GM21576 (cell line): ENCODE measurements at regions not wholly inside any gene's neighbourhood (a gene's known extent, or its start where the extent isn't known, plus 50 kb on each side); places are given as distances from the start of the nearest gene placed in this dataset.
"Not testable (repeated sequence)": the region's sequence is repeated elsewhere in the genome, so short reads cannot be mapped to it uniquely, and the experiment has no call there.

ENCODE experiments used
- ATAC-seq: cut with Tn5 transposase; IDR thresholded peaks from one replicate; pipeline ENCODE4 v1.9.1; 2021; ENCODE audit warnings: mild to moderate bottlenecking, moderate library complexity; ENCODE audit not compliant: unreplicated experiment

DNA sequence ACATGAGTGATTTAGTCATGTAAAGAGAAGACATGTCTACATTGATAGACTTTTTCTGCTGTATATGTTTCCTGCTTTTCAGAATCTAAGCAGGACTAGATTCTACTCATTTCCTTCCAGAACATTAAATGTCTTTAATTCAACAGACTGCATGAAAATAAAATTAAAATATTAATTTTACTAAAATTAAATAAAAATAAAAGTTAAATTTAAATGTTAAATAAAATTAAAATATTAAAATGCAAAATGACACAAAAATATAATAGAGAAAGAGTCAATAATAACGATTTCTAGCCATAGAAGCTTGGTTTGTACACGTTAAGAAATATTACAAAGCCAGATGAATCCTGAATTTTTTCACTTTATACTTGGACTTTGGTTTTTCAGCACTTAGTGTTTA is 552.8 kb upstream of the NR5A2 start:
- no peak for ATAC-seq

DNA sequence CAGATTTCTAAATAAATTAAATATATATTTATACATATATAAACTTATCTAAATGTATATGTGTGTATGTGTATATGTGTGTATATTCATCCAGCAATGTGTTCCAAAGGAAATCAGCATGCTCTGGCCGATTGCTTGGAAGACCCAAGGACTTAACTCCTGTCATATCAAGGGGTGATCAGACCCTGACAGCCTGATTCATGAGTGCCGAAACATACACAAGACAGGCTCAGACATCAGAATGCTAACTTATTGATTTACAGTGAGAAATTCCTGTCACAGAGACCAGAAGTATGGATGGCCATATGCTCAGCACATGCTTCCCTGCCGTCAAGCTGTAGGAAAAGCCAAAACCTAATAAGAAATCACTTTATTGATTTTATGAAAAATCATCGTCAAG is 545.1 kb upstream of the NR5A2 start:
- no peak for ATAC-seq

- peak; percentile 81 for ATAC-seq
Measured at GRCh38 chr1:199489594-199489993, 537.9 kb upstream of the NR5A2 start.

DNA sequence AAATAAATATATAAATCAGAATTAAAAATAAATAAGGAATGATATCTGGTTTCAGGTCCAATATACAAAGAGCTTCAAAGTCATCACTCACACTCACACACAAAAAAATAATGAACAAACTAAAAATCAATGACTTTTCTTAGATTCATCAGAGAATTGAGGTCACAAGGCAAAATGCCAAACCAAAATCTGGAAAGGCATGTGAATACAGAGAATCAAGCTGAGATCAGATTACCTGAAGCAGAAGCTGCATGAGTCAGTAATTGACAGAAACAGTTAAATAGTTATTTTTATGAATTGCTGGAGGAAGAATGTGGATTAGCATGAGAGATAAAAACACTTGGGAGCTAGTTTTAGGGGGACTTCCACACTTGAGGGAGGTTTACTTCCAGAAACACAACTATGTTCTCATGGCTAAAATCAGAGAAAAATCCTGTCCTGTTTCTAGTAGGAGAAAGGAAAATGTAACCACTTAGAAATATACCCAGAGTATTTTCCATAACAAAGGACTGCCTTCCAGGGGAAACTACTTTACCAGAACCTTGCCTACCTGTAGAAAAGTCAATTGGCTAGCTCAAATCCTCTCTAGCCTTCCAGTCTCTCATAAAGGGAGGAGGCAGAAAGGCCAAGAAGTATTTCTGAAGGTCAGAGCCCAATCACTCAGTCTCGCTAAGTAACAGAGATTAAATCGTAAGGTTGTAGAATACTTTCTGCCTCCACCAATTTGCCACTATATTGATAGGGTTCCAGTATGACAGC is 536.6 kb upstream of the NR5A2 start:
- ATAC-seq = no peak

DNA sequence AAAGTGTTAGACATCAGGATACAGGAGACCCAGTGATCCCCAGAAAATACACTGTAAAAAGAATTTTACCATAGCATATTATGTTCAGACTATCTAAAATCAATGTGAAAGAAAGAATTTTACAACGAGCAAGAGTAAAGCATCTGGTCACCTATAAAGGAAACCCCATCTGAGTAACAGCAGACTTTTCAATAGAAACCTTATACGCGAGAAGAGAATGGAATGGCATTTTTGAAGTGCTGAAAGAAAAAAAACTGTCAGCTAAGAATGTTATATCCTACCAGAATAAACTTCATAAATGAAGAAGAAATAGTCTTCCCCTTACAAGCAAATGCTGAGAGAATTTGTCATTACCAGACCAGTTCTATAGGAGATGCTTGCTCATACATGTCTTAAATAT is 532.1 kb upstream of the NR5A2 start:
- ATAC-seq = no peak

GRCh38 chr1:199498802-199499201 is 528.7 kb upstream of the NR5A2 start:
- ATAC-seq = peak; percentile 66

DNA sequence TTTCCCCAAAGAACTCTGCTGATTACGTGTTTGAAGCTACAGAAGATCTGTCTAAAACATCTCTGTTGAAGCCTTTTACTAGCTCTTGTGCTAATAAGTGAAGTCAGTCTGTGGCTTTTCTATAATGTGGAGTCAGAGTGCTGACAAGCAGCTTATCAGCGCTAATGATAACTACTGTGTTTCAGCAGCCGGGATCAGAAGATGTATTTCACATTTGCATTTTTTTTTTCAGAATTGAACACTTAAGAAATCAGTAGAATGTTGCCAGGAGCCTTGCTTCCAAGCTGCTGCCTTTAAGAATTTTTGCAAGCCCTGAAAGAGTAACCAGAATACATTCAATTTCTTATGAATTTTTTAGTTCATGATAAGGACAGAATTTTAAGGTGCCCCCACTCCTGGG is 519.4 kb upstream of the NR5A2 start:
- no peak for ATAC-seq

DNA sequence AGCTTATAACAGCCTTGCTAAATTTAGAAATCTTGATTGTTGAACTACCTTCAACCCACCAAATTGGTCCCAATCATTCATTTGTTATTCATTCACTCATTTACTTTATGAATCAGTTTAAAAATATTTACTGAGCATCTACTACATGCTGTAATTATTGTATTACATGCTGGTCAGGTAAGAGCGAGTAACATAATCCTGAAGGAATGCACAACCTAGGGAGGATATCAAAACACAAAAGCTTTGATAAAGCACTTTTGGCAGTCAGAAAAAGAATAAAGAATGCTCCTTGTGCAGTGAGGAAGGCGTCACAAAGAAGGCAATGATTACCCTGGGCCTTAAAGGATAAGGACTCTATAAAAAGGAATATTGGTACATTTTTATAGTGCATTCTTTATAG is 518.9 kb upstream of the NR5A2 start:
- no peak for ATAC-seq

DNA sequence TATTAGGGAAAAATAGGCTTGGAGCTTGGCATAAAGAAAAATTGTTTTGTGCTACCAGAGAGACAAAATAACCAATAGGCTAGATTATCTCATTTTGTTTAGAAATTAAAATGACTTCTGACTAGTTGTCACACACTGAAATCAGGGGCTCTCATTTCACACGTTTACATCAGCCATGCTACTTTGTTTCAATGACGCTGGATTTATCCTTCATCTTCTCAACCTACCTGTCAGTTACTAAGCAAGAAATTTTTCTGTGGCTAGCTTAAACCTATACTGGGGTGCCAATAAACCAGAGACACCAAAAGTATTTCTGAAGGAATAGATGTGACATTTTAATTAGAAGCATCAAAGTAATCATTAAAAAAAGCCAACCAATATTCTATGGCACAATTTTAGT is 518.1 kb upstream of the NR5A2 start:
- ATAC-seq = no peak

DNA sequence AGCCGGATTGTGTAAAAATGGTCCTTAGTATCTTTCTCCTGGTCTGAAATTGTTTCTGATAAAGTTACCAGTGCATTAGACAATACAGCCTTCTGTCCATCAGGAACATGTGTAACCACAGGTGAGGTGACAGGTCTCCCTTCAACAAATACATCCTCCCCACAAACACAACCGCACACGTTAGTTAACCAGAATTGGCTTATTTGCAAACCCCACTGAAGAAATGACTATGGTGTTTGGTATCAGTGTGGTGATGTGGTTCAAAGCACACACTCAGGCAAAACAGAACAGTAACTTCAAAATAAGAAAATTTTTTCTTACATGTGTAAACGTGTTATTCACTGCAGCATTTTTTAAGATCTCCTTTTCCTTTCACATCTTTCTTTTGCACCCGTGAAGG is 517.2 kb upstream of the NR5A2 start:
- peak; percentile 80 for ATAC-seq

DNA sequence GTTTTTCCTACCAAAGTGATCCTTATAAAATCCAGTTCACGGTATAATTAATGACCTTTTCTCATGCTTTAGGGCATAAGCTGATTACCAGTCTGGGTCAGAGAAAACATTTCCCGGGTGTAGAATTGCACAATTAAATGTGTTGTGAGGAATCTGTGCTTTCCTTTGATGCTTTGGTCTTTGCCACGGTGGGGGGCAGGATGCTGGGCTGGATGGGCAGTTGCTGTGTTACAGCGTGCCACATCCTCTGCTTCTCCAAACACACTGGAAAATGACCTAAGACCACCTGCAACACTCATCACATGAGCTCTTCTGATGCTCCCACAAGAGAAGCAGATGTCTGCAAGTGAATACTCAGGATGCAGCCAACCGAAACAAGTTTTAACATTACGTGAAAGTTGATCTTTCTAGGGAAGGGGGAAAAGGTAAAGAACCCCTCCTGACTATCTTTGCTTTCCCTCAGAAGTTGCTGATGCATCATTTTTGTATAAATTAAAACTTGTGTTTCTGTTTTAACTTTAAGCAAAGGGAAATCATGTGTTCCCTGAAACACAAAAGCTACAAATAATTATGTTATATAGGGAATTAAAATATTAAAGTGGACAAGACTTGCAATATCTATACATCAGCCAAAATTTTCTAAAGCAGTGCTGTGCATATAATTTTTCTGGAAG is 515.3 kb upstream of the NR5A2 start:
- no peak for ATAC-seq

DNA sequence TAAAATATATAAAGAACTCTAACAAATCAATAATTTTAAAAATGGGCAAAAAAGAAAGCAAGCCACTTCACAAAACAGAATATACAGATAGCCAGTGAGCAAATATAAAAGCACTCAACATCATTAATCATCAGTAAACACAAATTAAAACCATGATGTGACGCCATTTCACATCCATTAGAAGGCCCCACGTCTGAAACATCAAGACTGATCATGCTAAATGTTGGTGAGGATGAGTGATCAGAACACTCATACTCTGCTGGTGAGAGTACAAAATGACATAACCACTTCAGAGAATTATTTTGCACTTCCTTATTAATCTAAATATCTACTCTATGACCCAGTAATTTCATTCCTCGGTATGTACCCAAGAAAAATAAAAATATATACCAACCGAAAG is 512.2 kb upstream of the NR5A2 start:
- no peak for ATAC-seq

DNA sequence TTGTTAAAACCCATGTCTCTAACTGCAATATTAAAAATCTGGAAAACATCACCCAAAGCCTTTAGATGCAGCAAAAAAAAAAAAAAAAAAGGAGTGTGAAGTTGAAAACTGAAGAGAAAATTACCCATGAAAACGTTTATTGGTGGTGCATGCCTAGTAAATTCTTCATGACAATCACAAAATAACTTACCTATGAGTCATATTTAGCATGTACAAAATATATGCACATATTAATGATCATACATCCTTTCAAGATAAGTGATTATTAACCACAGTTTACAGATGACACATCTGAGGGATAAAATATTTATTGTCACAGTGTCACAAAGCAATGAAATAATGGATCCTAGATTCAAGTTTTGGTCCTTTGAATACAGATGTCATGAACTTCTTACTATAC is 505.2 kb upstream of the NR5A2 start:
- no peak for ATAC-seq

DNA sequence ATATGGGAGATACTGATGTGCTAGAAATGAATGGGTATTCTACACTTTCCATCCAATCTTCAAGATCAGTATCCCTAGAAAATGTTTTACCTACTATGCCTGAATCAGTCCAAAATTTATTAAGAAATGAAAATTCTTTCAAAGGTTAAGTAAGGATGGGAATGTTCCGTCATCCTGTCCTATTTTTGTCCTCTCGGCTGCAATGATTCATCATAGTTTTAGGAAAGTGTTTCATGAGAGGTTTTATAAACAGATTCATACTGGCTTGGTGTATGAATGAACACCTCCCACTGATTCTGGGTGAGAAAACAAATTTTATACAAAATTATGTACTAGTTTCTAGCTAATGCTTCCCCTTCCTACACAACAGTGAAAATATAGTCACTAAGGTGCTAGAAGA is 504.6 kb upstream of the NR5A2 start:
- no peak for ATAC-seq

GRCh38 chr1:199529324-199529723 is 498.2 kb upstream of the NR5A2 start:
- ATAC-seq = no peak

GRCh38 chr1:199533361-199533760 is 494.1 kb upstream of the NR5A2 start:
- ATAC-seq = not testable (repeated sequence)

DNA sequence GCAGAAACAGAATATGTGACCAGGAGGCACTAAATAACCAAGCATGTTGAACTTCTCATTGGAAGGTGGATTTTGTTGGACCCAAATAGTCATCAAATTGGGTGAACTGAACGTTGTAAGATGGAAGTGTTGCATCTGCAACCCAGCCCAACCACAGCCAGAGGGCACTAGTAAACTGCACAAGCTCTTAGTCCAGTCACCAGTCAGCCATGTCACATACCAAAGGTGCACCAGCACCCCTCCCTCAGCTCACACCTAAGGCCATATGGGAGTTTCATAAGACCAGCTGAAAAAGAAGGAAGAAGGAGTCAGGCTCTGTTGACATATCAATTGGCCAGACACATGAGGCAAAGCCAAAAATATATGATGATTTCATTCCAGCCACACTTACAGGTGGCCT is 481.7 kb upstream of the NR5A2 start:
- ATAC-seq = no peak

GRCh38 chr1:199546323-199546722 is 481.2 kb upstream of the NR5A2 start:
- no peak for ATAC-seq

GRCh38 chr1:199549421-199549820 is 478.1 kb upstream of the NR5A2 start:
- no peak for ATAC-seq

GRCh38 chr1:199550199-199551065 is 477.1 kb upstream of the NR5A2 start:
- no peak for ATAC-seq

DNA sequence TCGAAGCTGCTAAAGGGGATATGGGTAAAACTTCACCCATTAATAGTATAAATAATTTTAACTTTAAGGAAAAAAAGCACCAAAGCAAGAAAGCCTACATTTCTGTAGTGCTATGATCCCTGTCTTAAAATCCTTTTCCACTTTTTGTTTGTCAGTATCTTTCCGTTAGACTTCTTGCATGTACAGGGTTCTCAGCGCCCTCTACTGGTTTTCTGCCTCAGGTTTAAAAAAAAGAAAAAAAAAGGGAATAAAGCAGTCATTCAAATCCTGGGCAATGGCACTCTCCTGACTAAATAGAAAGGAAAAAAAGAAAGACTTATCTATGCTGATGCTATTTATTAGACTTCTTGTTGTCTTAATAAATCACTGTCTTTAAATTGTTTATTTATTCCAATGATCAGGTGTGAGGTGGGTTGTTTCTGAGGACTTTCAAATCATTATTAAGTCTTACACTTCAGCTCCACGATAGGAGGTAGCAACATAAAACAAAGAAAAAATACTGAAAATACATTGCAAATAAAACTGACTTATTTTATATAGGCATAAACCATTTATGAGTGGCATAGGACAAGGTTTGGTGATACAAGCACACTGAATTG is 475.4 kb upstream of the NR5A2 start:
- no peak for ATAC-seq
